ENCODE measurements at regions not wholly inside any gene's neighbourhood (a gene's known extent, or its start where the extent isn't known, plus 50 kb on each side); places are given as distances from the start of the nearest gene placed in this dataset.

- Histone ChIP-seq H3K27ac (ENCODE audit: low read length) (no peak overlapping the region), H3K36me3 (replicated peaks; ENCODE audit: insufficient read depth, low read length) (no peaks in the 10 kb centered on the region), H3K9ac (ENCODE audit: low read length) (no peak overlapping the region), H3K79me2 (ENCODE audit: low read length) (no peaks in the 10 kb centered on the region), H3K9me2 (replicated peaks; ENCODE audit: insufficient read depth, low read length) (no peaks in the 10 kb centered on the region), H3K4me3 (ENCODE audit: low read length) (no peak overlapping the region), H3K27me3 (replicated peaks; ENCODE audit: insufficient read depth, low read length) (no peaks in the 10 kb centered on the region), H3F3A (ENCODE audit: insufficient read depth, low read length) (no peaks in the 10 kb centered on the region; the same call in 1 of the 2 replicates), H3K4me2 (ENCODE audit: low read depth, low read length) (no peak overlapping the region), H3K9me3 (replicated peaks; ENCODE audit: insufficient read depth, low read length) (no peaks in the 10 kb centered on the region), H3K4me1 (ENCODE audit: low read length) (peaks cover 11% of the 10 kb centered on the region), H4K20me1 (ENCODE audit: insufficient read depth, low read length) (no peaks in the 10 kb centered on the region), H2AFZ (ENCODE audit: low read length) (no peak overlapping the region)
- DNase-seq, result no peak
- TF ChIP-seq CTCF (IDR thresholded peaks at IDR 0.05; ENCODE audit: low read length) (no peak), EZH2phosphoT487 (IDR thresholded peaks at IDR 0.05; ENCODE audit: low read length) (no peak), EZH2 (optimal IDR thresholded peaks at IDR 0.05; ENCODE audit: low read depth, low read length) (no peak)
Observed at GRCh38 chr1:81439046-81439823, 361.5 kb upstream of the ADGRL2 start.

- peaks cover 11% of the 10 kb centered on the region for H3K4me1 ChIP-seq (ENCODE audit: low read length)
- no peaks in the 10 kb centered on the region for H3K27me3 ChIP-seq (replicated peaks; ENCODE audit: insufficient read depth, low read length)
- no peak overlapping the region; the same call in 1 of the 2 replicates for H3K4me3 ChIP-seq (ENCODE audit: low read length)
- no peak for TF ChIP-seq EZH2phosphoT487 (IDR thresholded peaks at IDR 0.05; ENCODE audit: low read length)
- no peak for TF ChIP-seq CTCF (IDR thresholded peaks at IDR 0.05; ENCODE audit: low read length)
- no peak for TF ChIP-seq EZH2 (optimal IDR thresholded peaks at IDR 0.05; ENCODE audit: low read depth, low read length)
- H3K9me2 ChIP-seq (replicated peaks; ENCODE audit: insufficient read depth, low read length), result no peaks in the 10 kb centered on the region
- no peaks in the 10 kb centered on the region for H4K20me1 ChIP-seq (ENCODE audit: insufficient read depth, low read length)
- H3K4me2 ChIP-seq (ENCODE audit: low read depth, low read length), result peak overlapping the region; percentile 57
- no peaks in the 10 kb centered on the region for H3K9me3 ChIP-seq (replicated peaks; ENCODE audit: insufficient read depth, low read length)
- peak overlapping the region; percentile 2; the same call in 1 of the 2 replicates for H3K27ac ChIP-seq (ENCODE audit: low read length)
- H2AFZ ChIP-seq (ENCODE audit: low read length), result no peak overlapping the region
- DNase-seq, result peak; percentile 67
- H3K9ac ChIP-seq (ENCODE audit: low read length), result no peak overlapping the region
- no peaks in the 10 kb centered on the region for H3K79me2 ChIP-seq (ENCODE audit: low read length)
- no peaks in the 10 kb centered on the region; the same call in 1 of the 2 replicates for H3F3A ChIP-seq (ENCODE audit: insufficient read depth, low read length)
- H3K36me3 ChIP-seq (replicated peaks; ENCODE audit: insufficient read depth, low read length), result no peaks in the 10 kb centered on the region
Observed at GRCh38 chr1:81437649-81438048, 363.1 kb upstream of the ADGRL2 start.

GRCh38 chr1:81437213-81437612, 363.5 kb upstream of the ADGRL2 start:
- Histone ChIP-seq H3K4me3 (ENCODE audit: low read length) (no peak overlapping the region; the same call in 1 of the 2 replicates), H3K79me2 (ENCODE audit: low read length) (no peaks in the 10 kb centered on the region), H3F3A (ENCODE audit: insufficient read depth, low read length) (no peaks in the 10 kb centered on the region; the same call in 1 of the 2 replicates), H2AFZ (ENCODE audit: low read length) (no peak overlapping the region), H4K20me1 (ENCODE audit: insufficient read depth, low read length) (no peaks in the 10 kb centered on the region), H3K9me3 (replicated peaks; ENCODE audit: insufficient read depth, low read length) (no peaks in the 10 kb centered on the region), H3K4me1 (ENCODE audit: low read length) (peaks cover 11% of the 10 kb centered on the region), H3K36me3 (replicated peaks; ENCODE audit: insufficient read depth, low read length) (no peaks in the 10 kb centered on the region), H3K27ac (ENCODE audit: low read length) (peak overlapping the region; percentile 2; the same call in 1 of the 2 replicates), H3K9ac (ENCODE audit: low read length) (no peak overlapping the region), H3K9me2 (replicated peaks; ENCODE audit: insufficient read depth, low read length) (no peaks in the 10 kb centered on the region), H3K27me3 (replicated peaks; ENCODE audit: insufficient read depth, low read length) (no peaks in the 10 kb centered on the region), H3K4me2 (ENCODE audit: low read depth, low read length) (peak overlapping the region; percentile 57)
- DNase-seq, result no peak
- no peak for TF ChIP-seq EZH2phosphoT487 (IDR thresholded peaks at IDR 0.05; ENCODE audit: low read length)
- TF ChIP-seq CTCF (IDR thresholded peaks at IDR 0.05; ENCODE audit: low read length), result no peak
- TF ChIP-seq EZH2 (optimal IDR thresholded peaks at IDR 0.05; ENCODE audit: low read depth, low read length), result no peak

Data from MM.1S (cell line).